GM12878 (cell line): ENCODE measurements at regions not wholly inside any gene's neighbourhood (a gene's known extent, or its start where the extent isn't known, plus 50 kb on each side); places are given as distances from the start of the nearest gene placed in this dataset.
"Not testable (repeated sequence)": the region's sequence is repeated elsewhere in the genome, so short reads cannot be mapped to it uniquely, and the experiment has no call there.

Experiments
- CBFB ChIP-seq: IDR thresholded peaks from 2 replicates; pipeline ENCODE4 v1.6.1; 2016; ENCODE audit warnings: antibody characterized with exemption, low read depth
- EED ChIP-seq: sonication (generic); IDR thresholded peaks from 2 replicates; pipeline ENCODE4 v1.6.1; 2016; ENCODE audit warnings: antibody characterized with exemption, low read depth
- FOXK2 ChIP-seq: fragments of 450-650 bp; IDR thresholded peaks from 2 replicates; pipeline ENCODE4 v1.6.1; 2017; ENCODE audit warnings: mild to moderate bottlenecking, moderate library complexity
- POLR2A ChIP-seq: IDR thresholded peaks from 2 replicates; pipeline ENCODE4 v1.6.1; 2011; ENCODE audit warnings: low read depth, mild to moderate bottlenecking, low read length
- POLR2AphosphoS5 ChIP-seq: IDR thresholded peaks from 2 replicates; pipeline ENCODE4 v1.6.1; 2011; ENCODE audit warnings: mild to moderate bottlenecking, low read length, inconsistent platforms
- RAD21 ChIP-seq: IDR thresholded peaks from 2 replicates; pipeline ENCODE4 v1.6.1; 2011; ENCODE audit warnings: mild to moderate bottlenecking, low read depth, low read length, moderate library complexity; ENCODE audit not compliant: insufficient read depth
- ZBTB4 ChIP-seq: fragments of 450-650 bp; formaldehyde crosslinking; IDR thresholded peaks from 2 replicates; pipeline ENCODE4 v1.4.0; 2022; ENCODE audit warnings: mild to moderate bottlenecking, moderate library complexity
- TF ChIP-seq, protein P1 (sequence below), 3 experiments: IDR thresholded peaks in 2 of 3; conservative IDR thresholded peaks in 1 of 3; 2 replicates each; pipeline ENCODE4 v1.5.1; 2011; ENCODE audit warnings: low read depth in 3 of 3, low read length in 3 of 3, mild to moderate bottlenecking in 3 of 3, control low read depth in 2 of 3, moderate library complexity in 2 of 3, inconsistent platforms in 1 of 3, mixed read lengths in 1 of 3; ENCODE audit not compliant: control insufficient read depth in 2 of 3, insufficient read depth in 1 of 3; ENCODE audit errors: extremely low read depth in 1 of 3

DNA sequence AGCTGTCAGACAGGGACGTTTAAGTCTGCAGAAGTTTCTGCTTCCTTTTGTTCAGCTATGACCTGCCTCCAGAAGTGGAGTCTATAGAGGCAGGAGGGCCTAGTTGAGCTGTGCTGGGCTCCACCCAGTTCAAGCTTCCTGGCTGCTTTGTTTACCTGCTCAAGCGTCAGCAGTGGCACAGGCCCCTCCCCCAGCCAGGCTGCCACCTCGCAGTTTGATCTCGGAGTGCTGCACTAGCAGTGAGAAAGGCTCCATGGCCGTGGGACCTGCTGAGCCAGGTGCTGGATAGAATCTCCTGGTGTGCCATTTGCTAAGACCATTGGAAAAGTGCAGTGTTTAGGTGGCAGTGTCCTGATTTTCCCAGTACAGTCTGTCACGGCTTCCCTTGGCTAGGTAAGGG, 887.6 kb upstream of the ADGRL4 start:
- TF ChIP-seq POLR2AphosphoS5; POLR2A; EED; ZBTB4 (CRISPR knock-in tag); FOXK2; RAD21; CBFB: not testable (repeated sequence)
- TF ChIP-seq, protein P1, sequence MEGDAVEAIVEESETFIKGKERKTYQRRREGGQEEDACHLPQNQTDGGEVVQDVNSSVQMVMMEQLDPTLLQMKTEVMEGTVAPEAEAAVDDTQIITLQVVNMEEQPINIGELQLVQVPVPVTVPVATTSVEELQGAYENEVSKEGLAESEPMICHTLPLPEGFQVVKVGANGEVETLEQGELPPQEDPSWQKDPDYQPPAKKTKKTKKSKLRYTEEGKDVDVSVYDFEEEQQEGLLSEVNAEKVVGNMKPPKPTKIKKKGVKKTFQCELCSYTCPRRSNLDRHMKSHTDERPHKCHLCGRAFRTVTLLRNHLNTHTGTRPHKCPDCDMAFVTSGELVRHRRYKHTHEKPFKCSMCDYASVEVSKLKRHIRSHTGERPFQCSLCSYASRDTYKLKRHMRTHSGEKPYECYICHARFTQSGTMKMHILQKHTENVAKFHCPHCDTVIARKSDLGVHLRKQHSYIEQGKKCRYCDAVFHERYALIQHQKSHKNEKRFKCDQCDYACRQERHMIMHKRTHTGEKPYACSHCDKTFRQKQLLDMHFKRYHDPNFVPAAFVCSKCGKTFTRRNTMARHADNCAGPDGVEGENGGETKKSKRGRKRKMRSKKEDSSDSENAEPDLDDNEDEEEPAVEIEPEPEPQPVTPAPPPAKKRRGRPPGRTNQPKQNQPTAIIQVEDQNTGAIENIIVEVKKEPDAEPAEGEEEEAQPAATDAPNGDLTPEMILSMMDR (IDR thresholded peaks at IDR 0.05 in 2 of 3, conservative IDR thresholded peaks at IDR 0.05 in 1 of 3; ENCODE audit: control insufficient read depth in 2 of 3, extremely low read depth in 1 of 3, insufficient read depth in 1 of 3, low read depth in 3 of 3, low read length in 3 of 3) = not testable (repeated sequence)
